DND-41 (cell line): ENCODE measurements at regions not wholly inside any gene's neighbourhood (a gene's known extent, or its start where the extent isn't known, plus 50 kb on each side); places are given as distances from the start of the nearest gene placed in this dataset.

Experiments used
- ATAC-seq: fragments of 200-7000 bp; cut with Tn5 transposase; 3 replicates; pipeline ENCODE4 v1.9.1; 2021; ENCODE audit warnings: low read depth; ENCODE audit not compliant: insufficient read depth
- DNase-seq: peaks from one replicate; pipeline ENCODE4 v3.0.0-alpha.2; 2020
- H2AFZ ChIP-seq: 2 replicates; pipeline ENCODE4 v1.6.0; 2012; ENCODE audit warnings: low read depth, low read length
- H3K27ac ChIP-seq: 2 replicates; pipeline ENCODE4 v1.5.1; 2012; ENCODE audit warnings: low read length, inconsistent platforms
- H3K27me3 ChIP-seq: fragments of 200-600 bp; sonication (generic); 2 replicates; pipeline ENCODE4 v1.6.0; 2012; ENCODE audit warnings: low read length, mild to moderate bottlenecking, inconsistent platforms; ENCODE audit not compliant: insufficient read depth, poor library complexity
- H3K36me3 ChIP-seq: 2 replicates; pipeline ENCODE4 v1.5.1; 2012; ENCODE audit warnings: low read length, inconsistent platforms; ENCODE audit not compliant: insufficient read depth
- H3K4me1 ChIP-seq: 2 replicates; pipeline ENCODE4 v1.5.1; 2012; ENCODE audit warnings: mild to moderate bottlenecking, low read length; ENCODE audit not compliant: insufficient read depth
- H3K4me2 ChIP-seq: 2 replicates; pipeline ENCODE4 v1.6.0; 2012; ENCODE audit warnings: mild to moderate bottlenecking, moderate library complexity, low read length, inconsistent platforms; ENCODE audit not compliant: insufficient read depth
- H3K4me3 ChIP-seq, 2 experiments: fragments of 200-600 bp in 1 of 2; shearing (Covaris generic) in 1 of 2; 2 replicates each; pipeline ENCODE4 v1.5.1; 2012 to 2016; ENCODE audit warnings: inconsistent platforms in 2 of 2, low read length in 2 of 2, mild to moderate bottlenecking in 2 of 2, low read depth in 1 of 2, moderate library complexity in 1 of 2
- H3K79me2 ChIP-seq: 2 replicates; pipeline ENCODE4 v1.6.0; 2012; ENCODE audit warnings: low read length, inconsistent platforms; ENCODE audit not compliant: insufficient read depth
- H3K9ac ChIP-seq: 2 replicates; pipeline ENCODE4 v1.6.0; 2012; ENCODE audit warnings: low read depth, mild to moderate bottlenecking, inconsistent platforms, low read length, moderate library complexity
- H3K9me3 ChIP-seq: 2 replicates; pipeline ENCODE4 v1.5.1; 2012; ENCODE audit warnings: low read length, moderate library complexity, mild to moderate bottlenecking, inconsistent platforms; ENCODE audit not compliant: insufficient read depth, severe bottlenecking
- H4K20me1 ChIP-seq: 2 replicates; pipeline ENCODE4 v1.6.0; 2012; ENCODE audit warnings: low read length; ENCODE audit not compliant: insufficient read depth
- EZH2 ChIP-seq: IDR thresholded peaks from 3 replicates; pipeline ENCODE4 v1.6.1; 2012; ENCODE audit warnings: borderline replicate concordance, low read depth, mild to moderate bottlenecking, moderate library complexity, low read length, inconsistent platforms; ENCODE audit not compliant: severe bottlenecking
- TF ChIP-seq, protein P1 (sequence below): IDR thresholded peaks from 2 replicates; pipeline ENCODE4 v1.5.1; 2012; ENCODE audit warnings: borderline replicate concordance, low read length, moderate library complexity, mild to moderate bottlenecking; ENCODE audit not compliant: poor library complexity, severe bottlenecking; ENCODE audit errors: extremely low read depth

- no peaks in the 10 kb centered on the region for H3K79me2 ChIP-seq
- no peaks in the 10 kb centered on the region for H4K20me1 ChIP-seq
- no peak overlapping the region for H3K4me3 ChIP-seq
- no peaks in the 10 kb centered on the region for H3K9me3 ChIP-seq
- no peak overlapping the region for H3K27ac ChIP-seq
- no peak overlapping the region for H3K9ac ChIP-seq
- DNase-seq, result no peak
- no peaks in the 10 kb centered on the region for H3K27me3 ChIP-seq
- no peaks in the 10 kb centered on the region for H3K4me1 ChIP-seq
- no peak for TF ChIP-seq EZH2
- TF ChIP-seq, protein P1, sequence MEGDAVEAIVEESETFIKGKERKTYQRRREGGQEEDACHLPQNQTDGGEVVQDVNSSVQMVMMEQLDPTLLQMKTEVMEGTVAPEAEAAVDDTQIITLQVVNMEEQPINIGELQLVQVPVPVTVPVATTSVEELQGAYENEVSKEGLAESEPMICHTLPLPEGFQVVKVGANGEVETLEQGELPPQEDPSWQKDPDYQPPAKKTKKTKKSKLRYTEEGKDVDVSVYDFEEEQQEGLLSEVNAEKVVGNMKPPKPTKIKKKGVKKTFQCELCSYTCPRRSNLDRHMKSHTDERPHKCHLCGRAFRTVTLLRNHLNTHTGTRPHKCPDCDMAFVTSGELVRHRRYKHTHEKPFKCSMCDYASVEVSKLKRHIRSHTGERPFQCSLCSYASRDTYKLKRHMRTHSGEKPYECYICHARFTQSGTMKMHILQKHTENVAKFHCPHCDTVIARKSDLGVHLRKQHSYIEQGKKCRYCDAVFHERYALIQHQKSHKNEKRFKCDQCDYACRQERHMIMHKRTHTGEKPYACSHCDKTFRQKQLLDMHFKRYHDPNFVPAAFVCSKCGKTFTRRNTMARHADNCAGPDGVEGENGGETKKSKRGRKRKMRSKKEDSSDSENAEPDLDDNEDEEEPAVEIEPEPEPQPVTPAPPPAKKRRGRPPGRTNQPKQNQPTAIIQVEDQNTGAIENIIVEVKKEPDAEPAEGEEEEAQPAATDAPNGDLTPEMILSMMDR, result no peak
- ATAC-seq, result no peak
- H3K36me3 ChIP-seq, result no peaks in the 10 kb centered on the region
- H3K4me2 ChIP-seq, result no peak overlapping the region
- H2AFZ ChIP-seq, result no peak overlapping the region
Observed at GRCh38 chr6:8238773-8239683, 136.7 kb upstream of the EEF1E1 start.

- ATAC-seq (no peak), DNase-seq (no peak)
- Histone ChIP-seq H3K27me3 (no peaks in the 10 kb centered on the region), H3K36me3 (no peaks in the 10 kb centered on the region), H4K20me1 (no peaks in the 10 kb centered on the region), H3K27ac (no peak overlapping the region), H3K9me3 (no peaks in the 10 kb centered on the region), H2AFZ (no peak overlapping the region), H3K79me2 (no peaks in the 10 kb centered on the region), H3K9ac (no peak overlapping the region), H3K4me2 (no peak overlapping the region), H3K4me3 (no peak overlapping the region), H3K4me1 (no peaks in the 10 kb centered on the region)
- no peak for TF ChIP-seq EZH2
- TF ChIP-seq, protein P1, result no peak
Observed at GRCh38 chr6:8237668-8238067, 135.3 kb upstream of the EEF1E1 start.

DNA sequence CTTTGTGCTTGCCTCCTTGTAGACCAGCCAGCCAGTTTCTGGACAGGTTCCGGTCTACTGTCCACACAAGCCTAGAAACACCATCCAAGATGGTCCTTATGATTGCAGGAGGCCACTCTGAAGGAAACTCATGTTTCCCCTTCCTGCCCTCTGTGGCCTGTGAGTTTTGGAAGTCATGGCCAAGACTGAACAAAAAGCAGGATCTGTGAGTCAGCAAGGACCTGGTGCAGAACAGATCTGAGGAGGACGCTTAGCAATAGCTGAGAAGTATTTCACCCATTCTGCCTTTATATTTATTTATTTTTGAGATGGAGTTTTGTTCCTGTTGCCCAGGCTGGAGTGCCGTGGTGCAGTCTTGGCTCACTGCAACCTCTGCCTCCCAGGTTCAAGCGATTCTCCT lies 134.6 kb upstream of the EEF1E1 start:
- Histone ChIP-seq H3K36me3 (no peaks in the 10 kb centered on the region), H3K4me1 (no peaks in the 10 kb centered on the region)

More for the DNA sequence above, 134.6 kb upstream of the EEF1E1 start:
- no peak for ATAC-seq
- no peaks in the 10 kb centered on the region for H3K79me2 ChIP-seq
- no peak overlapping the region for H3K27ac ChIP-seq
- H3K27me3 ChIP-seq, result no peaks in the 10 kb centered on the region
- H3K4me2 ChIP-seq, result no peak overlapping the region
- no peak overlapping the region for H2AFZ ChIP-seq
- H3K9ac ChIP-seq, result no peak overlapping the region
- no peaks in the 10 kb centered on the region for H4K20me1 ChIP-seq
- no peak overlapping the region for H3K4me3 ChIP-seq
- H3K9me3 ChIP-seq, result no peaks in the 10 kb centered on the region
- DNase-seq, result no peak
- TF ChIP-seq, protein P1, result no peak
- TF ChIP-seq EZH2, result no peak
